ENCODE measurements at regions not wholly inside any gene's neighbourhood (a gene's known extent, or its start where the extent isn't known, plus 50 kb on each side); places are given as distances from the start of the nearest gene placed in this dataset.

- no peak for DNase-seq
Observed at GRCh38 chr12:5232826-5233500, 189.3 kb downstream of the KCNA5 start.

GRCh38 chr12:5236022-5236640 lies 192.5 kb downstream of the KCNA5 start:
- no peak for DNase-seq

GRCh38 chr12:5242440-5242839 lies 189.5 kb upstream of the NTF3 start:
- no peak for DNase-seq

GRCh38 chr12:5243014-5243413 lies 188.9 kb upstream of the NTF3 start:
- DNase-seq = no peak

- no peak for DNase-seq
Observed at GRCh38 chr12:5244513-5244972, 187.4 kb upstream of the NTF3 start.

- DNase-seq = no peak
Observed at GRCh38 chr12:5246196-5246595, 185.7 kb upstream of the NTF3 start.

- no peak for DNase-seq
Observed at GRCh38 chr12:5247144-5247543, 184.8 kb upstream of the NTF3 start.

- DNase-seq = no peak
Observed at GRCh38 chr12:5248230-5248629, 183.7 kb upstream of the NTF3 start.

GRCh38 chr12:5248999-5249526 lies 182.8 kb upstream of the NTF3 start:
- no peak for DNase-seq

- DNase-seq = no peak
Observed at GRCh38 chr12:5251092-5251491, 180.8 kb upstream of the NTF3 start.

GRCh38 chr12:5251786-5252185 lies 180.1 kb upstream of the NTF3 start:
- no peak for DNase-seq

GRCh38 chr12:5254703-5255102 lies 177.2 kb upstream of the NTF3 start:
- DNase-seq = no peak

- DNase-seq = peak; percentile 73
Observed at GRCh38 chr12:5257763-5258495, 174.0 kb upstream of the NTF3 start.

GRCh38 chr12:5258498-5258897 lies 173.4 kb upstream of the NTF3 start:
- no peak for DNase-seq

GRCh38 chr12:5258926-5259325 lies 173.0 kb upstream of the NTF3 start:
- no peak for DNase-seq

GRCh38 chr12:5259523-5259922 lies 172.4 kb upstream of the NTF3 start:
- DNase-seq = no peak

- DNase-seq = no peak
Observed at GRCh38 chr12:5260086-5260485, 171.8 kb upstream of the NTF3 start.

- no peak for DNase-seq
Observed at GRCh38 chr12:5260591-5261086, 171.3 kb upstream of the NTF3 start.

GRCh38 chr12:5262450-5262849 lies 169.5 kb upstream of the NTF3 start:
- no peak for DNase-seq

- no peak for DNase-seq
Observed at GRCh38 chr12:5262885-5263284, 169.0 kb upstream of the NTF3 start.

GRCh38 chr12:5264006-5264405 lies 167.9 kb upstream of the NTF3 start:
- DNase-seq = peak; percentile 21

GRCh38 chr12:5267603-5268423 lies 164.1 kb upstream of the NTF3 start:
- no peak for DNase-seq

All from NCI-H345 (cell line).